GM12892 (cell line): ENCODE measurements at regions not wholly inside any gene's neighbourhood (a gene's known extent, or its start where the extent isn't known, plus 50 kb on each side); places are given as distances from the start of the nearest gene placed in this dataset.

Source experiments
- DNase-seq: peaks from one replicate; pipeline ENCODE4 v3.0.0; 2011; ENCODE audit not compliant: insufficient read length
- FAIRE-seq: peaks from 2 replicates; lab custom pipeline; 2011; peaks lifted over from hg19 to GRCh38; lab: Jason Lieb, UNC
- POLR2A ChIP-seq: IDR thresholded peaks from 2 replicates; pipeline ENCODE4 v1.6.1; 2011; ENCODE audit warnings: low read depth, low read length, control low read depth
- POLR2AphosphoS5 ChIP-seq: IDR thresholded peaks from 2 replicates; pipeline ENCODE4 v1.6.1; 2011; ENCODE audit warnings: low read depth, low read length, control low read depth
- TAF1 ChIP-seq: IDR thresholded peaks from 2 replicates; pipeline ENCODE4 v1.6.1; 2011; ENCODE audit warnings: low read depth, mild to moderate bottlenecking, control low read depth, low read length, borderline replicate concordance

- FAIRE-seq (no peak), DNase-seq (no peak)
- no peak for TF ChIP-seq POLR2AphosphoS5
- no peak for TF ChIP-seq TAF1
- TF ChIP-seq POLR2A: no peak
Observed at GRCh38 chr1:97006044-97006661, 284.6 kb downstream of the PTBP2 start.

GRCh38 chr1:97007840-97008604 is 286.4 kb downstream of the PTBP2 start:
- DNase-seq: no peak
- TF ChIP-seq POLR2A (no peak), TAF1 (no peak), POLR2AphosphoS5 (no peak)
- FAIRE-seq: no peak

GRCh38 chr1:97010566-97011264 is 289.1 kb downstream of the PTBP2 start:
- DNase-seq: no peak
- no peak for TF ChIP-seq TAF1
- TF ChIP-seq POLR2AphosphoS5: no peak
- TF ChIP-seq POLR2A: no peak
- FAIRE-seq: no peak

- DNase-seq: no peak
- TF ChIP-seq TAF1 (no peak), POLR2A (no peak), POLR2AphosphoS5 (no peak)
- FAIRE-seq: no peak
Observed at GRCh38 chr1:97013136-97013535, 291.6 kb downstream of the PTBP2 start.

GRCh38 chr1:97013941-97014340 is 292.4 kb downstream of the PTBP2 start:
- TF ChIP-seq POLR2A: no peak
- TF ChIP-seq POLR2AphosphoS5: no peak
- no peak for TF ChIP-seq TAF1
- no peak for DNase-seq
- no peak for FAIRE-seq

- DNase-seq (no peak), FAIRE-seq (no peak)
- no peak for TF ChIP-seq POLR2AphosphoS5
- TF ChIP-seq POLR2A: no peak
- no peak for TF ChIP-seq TAF1
Observed at GRCh38 chr1:97014426-97014825, 292.8 kb downstream of the PTBP2 start.

- FAIRE-seq (no peak), DNase-seq (no peak)
- TF ChIP-seq POLR2A (no peak), POLR2AphosphoS5 (no peak), TAF1 (no peak)
Observed at GRCh38 chr1:97017895-97018294, 296.3 kb downstream of the PTBP2 start.
